BJ (cell line): ENCODE measurements at regions not wholly inside any gene's neighbourhood (a gene's known extent, or its start where the extent isn't known, plus 50 kb on each side); places are given as distances from the start of the nearest gene placed in this dataset.

Source experiments
- CTCF ChIA-PET: fragments of 350-600 bp; formaldehyde crosslinking; extraction: SDS; loops from one replicate; lab custom pipeline; 2021; ENCODE audit warnings: antibody characterized with exemption, inconsistent platforms; lab: Yijun Ruan, JAX
- POLR2A ChIA-PET: fragments of 300-600 bp; sonication (Branson Sonifier 250); formaldehyde crosslinking; extraction: SDS; loops from one replicate; lab custom pipeline; 2021; ENCODE audit warnings: antibody characterized with exemption; lab: Charles Lee
- DNase-seq: peaks from one replicate; pipeline ENCODE4 v3.0.0-alpha.2; 2011; ENCODE audit warnings: low read depth
- H3K27me3 ChIP-seq: 2 replicates; pipeline ENCODE4 v1.6.0; 2011; ENCODE audit warnings: low read length; ENCODE audit not compliant: control insufficient read depth, insufficient read depth
- H3K36me3 ChIP-seq: 2 replicates; pipeline ENCODE4 v1.5.1; 2011; ENCODE audit warnings: low read length; ENCODE audit not compliant: control insufficient read depth, insufficient read depth
- H3K4me3 ChIP-seq: 2 replicates; pipeline ENCODE4 v1.5.1; 2011; ENCODE audit warnings: low read depth, mild to moderate bottlenecking, control low read depth, low read length
- TF ChIP-seq, protein P1 (sequence below): IDR thresholded peaks from 2 replicates; pipeline ENCODE4 v1.5.1; 2011; ENCODE audit warnings: low read depth, mild to moderate bottlenecking, control low read depth, inconsistent platforms, low read length, moderate library complexity; ENCODE audit not compliant: insufficient read depth

DNA sequence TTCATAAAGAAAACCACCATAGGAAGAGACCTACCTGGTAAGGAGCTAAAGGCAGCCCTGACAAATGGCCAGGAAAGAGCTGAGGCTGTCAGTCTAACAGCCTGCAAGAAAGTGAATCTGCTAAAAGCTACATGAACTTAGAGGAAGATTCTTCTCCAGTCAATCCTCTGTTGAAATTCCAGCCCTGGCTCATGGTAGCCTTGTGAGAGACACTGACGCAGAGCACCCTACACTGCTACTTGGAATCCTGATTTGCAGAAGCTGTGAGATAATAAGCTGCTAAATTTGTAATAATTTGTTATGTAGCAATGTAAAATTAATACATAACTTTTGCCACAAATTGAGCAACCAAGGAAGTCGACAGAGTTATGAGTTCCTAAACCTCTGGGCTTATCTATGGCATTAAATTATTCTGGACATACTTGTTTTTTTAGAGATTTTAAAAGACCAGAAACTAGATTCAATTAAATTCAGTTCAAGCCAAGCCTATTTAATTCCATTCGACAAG, 257.0 kb downstream of the ETNK1 start:
- TF ChIP-seq, protein P1, sequence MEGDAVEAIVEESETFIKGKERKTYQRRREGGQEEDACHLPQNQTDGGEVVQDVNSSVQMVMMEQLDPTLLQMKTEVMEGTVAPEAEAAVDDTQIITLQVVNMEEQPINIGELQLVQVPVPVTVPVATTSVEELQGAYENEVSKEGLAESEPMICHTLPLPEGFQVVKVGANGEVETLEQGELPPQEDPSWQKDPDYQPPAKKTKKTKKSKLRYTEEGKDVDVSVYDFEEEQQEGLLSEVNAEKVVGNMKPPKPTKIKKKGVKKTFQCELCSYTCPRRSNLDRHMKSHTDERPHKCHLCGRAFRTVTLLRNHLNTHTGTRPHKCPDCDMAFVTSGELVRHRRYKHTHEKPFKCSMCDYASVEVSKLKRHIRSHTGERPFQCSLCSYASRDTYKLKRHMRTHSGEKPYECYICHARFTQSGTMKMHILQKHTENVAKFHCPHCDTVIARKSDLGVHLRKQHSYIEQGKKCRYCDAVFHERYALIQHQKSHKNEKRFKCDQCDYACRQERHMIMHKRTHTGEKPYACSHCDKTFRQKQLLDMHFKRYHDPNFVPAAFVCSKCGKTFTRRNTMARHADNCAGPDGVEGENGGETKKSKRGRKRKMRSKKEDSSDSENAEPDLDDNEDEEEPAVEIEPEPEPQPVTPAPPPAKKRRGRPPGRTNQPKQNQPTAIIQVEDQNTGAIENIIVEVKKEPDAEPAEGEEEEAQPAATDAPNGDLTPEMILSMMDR, result no peak
- POLR2A ChIA-PET, result no interaction called here
- no peak for DNase-seq

DNA sequence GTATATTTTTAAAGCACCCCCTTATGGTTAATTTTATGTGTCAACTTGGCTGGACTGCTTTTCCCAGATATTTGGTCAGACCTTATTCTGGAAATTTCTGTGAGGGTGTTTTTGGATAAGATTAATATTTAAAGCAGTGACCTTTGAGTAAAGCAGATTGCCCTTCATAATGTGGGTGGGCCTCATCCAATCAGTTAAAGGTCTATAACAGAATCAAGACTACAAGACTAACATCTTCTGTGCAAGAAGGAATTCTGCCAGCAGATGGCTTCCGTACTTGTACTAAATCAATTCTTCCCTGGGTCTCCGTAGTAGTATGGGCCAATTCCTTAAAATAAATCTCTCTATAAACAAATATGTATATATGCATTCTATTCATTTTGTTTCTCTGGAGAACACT, 257.6 kb downstream of the ETNK1 start:
- ChIA-PET CTCF (no interaction called here), POLR2A (no interaction called here)
- Histone ChIP-seq H3K27me3 (no peaks in the 10 kb centered on the region), H3K36me3 (no peaks in the 10 kb centered on the region), H3K4me3 (no peak overlapping the region)
- DNase-seq, result no peak
- TF ChIP-seq, protein P1, result no peak

More for the DNA sequence above, 257.0 kb downstream of the ETNK1 start:
- H3K27me3 ChIP-seq, result no peaks in the 10 kb centered on the region
- CTCF ChIA-PET, result no interaction called here
- no peaks in the 10 kb centered on the region for H3K36me3 ChIP-seq
- no peak overlapping the region for H3K4me3 ChIP-seq

DNA sequence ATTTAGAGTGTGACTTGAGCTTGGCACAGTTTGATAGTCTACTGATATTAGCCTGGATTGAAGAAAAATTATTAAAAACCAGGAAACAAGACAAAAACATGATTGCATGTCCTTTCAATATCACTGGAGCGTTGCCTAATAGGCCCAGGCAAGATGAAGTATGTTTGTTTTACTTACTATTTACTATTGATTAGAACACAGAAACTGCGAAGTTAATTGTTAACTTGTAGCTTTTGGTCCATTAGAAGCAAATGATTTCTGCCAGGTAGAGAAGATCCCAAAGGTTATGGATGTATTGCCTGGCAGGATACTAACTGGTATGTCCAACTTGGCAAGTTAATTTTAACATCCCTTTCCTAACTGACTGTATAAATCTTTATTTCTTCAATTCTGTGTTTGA, 268.9 kb downstream of the ETNK1 start:
- H3K27me3 ChIP-seq, result no peaks in the 10 kb centered on the region
- no peaks in the 10 kb centered on the region for H3K36me3 ChIP-seq
- POLR2A ChIA-PET, result no interaction called here
- TF ChIP-seq, protein P1, result no peak
- CTCF ChIA-PET, result no interaction called here
- H3K4me3 ChIP-seq, result no peak overlapping the region
- no peak for DNase-seq

DNA sequence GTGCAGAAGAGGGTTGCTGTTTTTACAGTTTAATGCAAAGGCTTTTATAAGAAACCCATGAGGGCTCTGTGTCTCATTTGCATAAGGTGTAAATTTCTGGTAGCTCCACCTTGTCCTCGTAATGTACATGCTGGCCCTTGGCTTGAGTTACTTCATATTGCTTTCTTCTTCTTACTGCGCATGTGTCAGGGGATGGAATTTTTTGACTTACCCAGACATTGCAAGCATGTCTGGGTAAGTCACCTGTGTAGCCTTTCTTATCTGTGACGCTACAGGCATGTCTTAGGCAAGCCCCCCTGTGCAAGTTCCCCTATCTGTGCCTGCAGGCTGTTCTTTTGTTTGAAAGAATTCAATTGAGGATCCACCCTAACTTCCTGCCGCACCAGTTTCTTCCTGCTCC, 274.2 kb downstream of the ETNK1 start:
- ChIA-PET CTCF (no interaction called here), POLR2A (no interaction called here)
- Histone ChIP-seq H3K4me3 (no peak overlapping the region), H3K36me3 (no peaks in the 10 kb centered on the region), H3K27me3 (no peaks in the 10 kb centered on the region)
- TF ChIP-seq, protein P1, result no peak
- DNase-seq, result no peak

DNA sequence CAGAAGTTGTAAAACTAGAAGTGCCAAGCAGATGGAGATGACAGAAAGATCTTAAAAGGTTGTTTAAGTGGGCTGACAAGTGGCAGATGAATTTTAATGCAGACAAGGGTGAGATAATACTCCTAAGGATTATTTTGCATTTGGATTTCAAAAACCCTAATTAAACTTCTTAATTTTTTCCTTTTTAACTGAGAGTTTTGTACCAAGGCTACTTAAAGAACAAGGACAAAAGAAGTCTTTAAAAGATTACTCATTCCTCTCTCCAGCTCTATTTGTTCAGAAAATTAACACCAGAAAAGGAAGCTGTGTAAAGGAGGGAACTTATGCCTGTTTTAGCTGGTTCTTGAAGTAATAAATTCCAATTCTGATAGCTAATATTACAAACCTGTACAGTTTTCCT, 275.4 kb downstream of the ETNK1 start:
- CTCF ChIA-PET, result no interaction called here

More for the DNA sequence above, 275.4 kb downstream of the ETNK1 start:
- no peaks in the 10 kb centered on the region for H3K36me3 ChIP-seq
- no peak for DNase-seq
- POLR2A ChIA-PET, result no interaction called here
- H3K27me3 ChIP-seq, result no peaks in the 10 kb centered on the region
- H3K4me3 ChIP-seq, result no peak overlapping the region
- TF ChIP-seq, protein P1, result no peak
